HEK293 (cell line): ENCODE measurements at regions not wholly inside any gene's neighbourhood (a gene's known extent, or its start where the extent isn't known, plus 50 kb on each side); places are given as distances from the start of the nearest gene placed in this dataset.

Source experiments
- ATF2 ChIP-seq: fragments of 450-650 bp; formaldehyde crosslinking; IDR thresholded peaks from 2 replicates; pipeline ENCODE4 v1.5.1; 2016; ENCODE audit warnings: missing biosample characterization, missing genetic modification characterization, low read depth
- CTCF ChIP-seq: fragments of 450-650 bp; formaldehyde crosslinking; IDR thresholded peaks from 2 replicates; pipeline ENCODE4 v1.5.1; 2016; ENCODE audit warnings: missing biosample characterization, missing genetic modification characterization
- IKZF3 ChIP-seq: fragments of 450-650 bp; IDR thresholded peaks from 2 replicates; pipeline ENCODE4 v1.5.0; 2018; ENCODE audit warnings: missing biosample characterization, mild to moderate bottlenecking, missing genetic modification characterization, moderate library complexity
- REPIN1 ChIP-seq: fragments of 450-650 bp; formaldehyde crosslinking; IDR thresholded peaks from 2 replicates; pipeline ENCODE4 v1.5.1; 2017; ENCODE audit warnings: missing biosample characterization, missing genetic modification characterization, low read depth
- TCF7L2 ChIP-seq: IDR thresholded peaks from 2 replicates; pipeline ENCODE4 v1.6.1; 2011; ENCODE audit warnings: low read depth, mild to moderate bottlenecking, inconsistent platforms, low read length, moderate library complexity, borderline replicate concordance
- ZNF10 ChIP-seq: fragments of 450-650 bp; formaldehyde crosslinking; IDR thresholded peaks from 2 replicates; pipeline ENCODE4 v1.5.1; 2017; ENCODE audit warnings: missing biosample characterization, missing genetic modification characterization
- ZNF112 ChIP-seq: fragments of 450-650 bp; formaldehyde crosslinking; IDR thresholded peaks from 2 replicates; pipeline ENCODE4 v1.5.0; 2017; ENCODE audit warnings: missing biosample characterization, missing genetic modification characterization
- ZNF23 ChIP-seq: fragments of 450-650 bp; formaldehyde crosslinking; IDR thresholded peaks from 2 replicates; pipeline ENCODE4 v1.5.1; 2016; ENCODE audit warnings: missing biosample characterization, missing genetic modification characterization, borderline replicate concordance
- ZNF292 ChIP-seq: fragments of 450-650 bp; formaldehyde crosslinking; IDR thresholded peaks from 2 replicates; pipeline ENCODE4 v1.5.1; 2016; ENCODE audit warnings: low read depth, missing biosample characterization, missing genetic modification characterization, borderline replicate concordance
- ZNF514 ChIP-seq: fragments of 450-650 bp; formaldehyde crosslinking; IDR thresholded peaks from 2 replicates; pipeline ENCODE4 v1.5.1; 2016; ENCODE audit warnings: missing biosample characterization, missing genetic modification characterization
- ZNF707 ChIP-seq: fragments of 450-650 bp; formaldehyde crosslinking; IDR thresholded peaks from 2 replicates; pipeline ENCODE4 v1.5.1; 2016; ENCODE audit warnings: missing biosample characterization, missing genetic modification characterization
- ZNF76 ChIP-seq: fragments of 450-650 bp; formaldehyde crosslinking; IDR thresholded peaks from 2 replicates; pipeline ENCODE4; 2016; ENCODE audit warnings: low read depth, missing biosample characterization, missing genetic modification characterization, borderline replicate concordance
- ZSCAN5A ChIP-seq: fragments of 450-650 bp; formaldehyde crosslinking; IDR thresholded peaks from 2 replicates; pipeline ENCODE4 v1.5.1; 2016; ENCODE audit warnings: missing biosample characterization, missing genetic modification characterization

- TF ChIP-seq TCF7L2: no peak
- no peak for TF ChIP-seq CTCF (tag by site-specific recombination)
- TF ChIP-seq ZNF10 (tag by site-specific recombination): no peak
- TF ChIP-seq IKZF3 (tag by site-specific recombination): no peak
- no peak for TF ChIP-seq ATF2
- no peak for TF ChIP-seq ZNF514 (tag by site-specific recombination)
- no peak for TF ChIP-seq ZNF707 (tag by site-specific recombination)
- no peak for TF ChIP-seq REPIN1
- no peak for TF ChIP-seq ZNF292 (tag by site-specific recombination)
- no peak for TF ChIP-seq ZSCAN5A (tag by site-specific recombination)
- TF ChIP-seq ZNF112 (tag by site-specific recombination): no peak
- no peak for TF ChIP-seq ZNF23 (tag by site-specific recombination)
- TF ChIP-seq ZNF76: no peak
These were observed 369.7 kb upstream of the TSHZ3 start for GRCh38 chr19:31718898-31719297.
